ENCODE measurements at regions not wholly inside any gene's neighbourhood (a gene's known extent, or its start where the extent isn't known, plus 50 kb on each side); places are given as distances from the start of the nearest gene placed in this dataset.

DNA sequence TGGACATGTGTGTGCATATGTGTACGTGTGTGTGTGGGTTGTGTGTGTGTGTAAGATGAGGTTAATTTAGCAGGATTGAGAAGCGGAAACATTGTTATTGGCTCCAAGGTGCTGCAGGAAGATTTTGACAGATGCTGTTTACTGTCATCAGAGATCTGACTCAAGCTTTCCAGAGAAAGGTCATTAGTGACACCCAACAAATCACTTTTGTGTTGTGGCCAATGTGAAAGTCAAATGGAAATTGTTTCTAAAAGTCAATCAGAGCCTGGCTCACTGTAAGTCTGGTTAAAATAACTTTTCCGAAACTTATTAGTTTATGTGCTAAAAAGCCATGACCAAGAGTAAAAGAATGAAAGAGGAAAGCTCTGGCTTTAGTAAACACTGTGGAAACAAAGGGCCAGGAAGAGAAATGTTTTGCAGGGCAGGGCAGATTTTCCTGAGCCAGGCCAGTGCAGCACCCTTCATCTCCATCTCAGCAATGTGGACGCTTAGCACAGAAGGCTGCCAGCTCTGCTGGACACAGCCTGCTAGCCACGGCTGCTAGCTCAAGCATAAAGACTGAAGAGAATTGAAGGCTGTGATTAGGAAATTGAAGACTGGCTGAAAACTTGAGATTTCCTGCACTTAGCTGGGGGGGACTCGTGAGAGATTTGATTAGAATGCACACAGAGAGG, 235.8 kb downstream of the NEDD1 start:
- DNase-seq (ENCODE audit: low read depth): no peak
- in situ Hi-C loops (cut with HindIII; ENCODE audit: low sequenced_read_pairs): no loop called here
- TF ChIP-seq, protein P1, sequence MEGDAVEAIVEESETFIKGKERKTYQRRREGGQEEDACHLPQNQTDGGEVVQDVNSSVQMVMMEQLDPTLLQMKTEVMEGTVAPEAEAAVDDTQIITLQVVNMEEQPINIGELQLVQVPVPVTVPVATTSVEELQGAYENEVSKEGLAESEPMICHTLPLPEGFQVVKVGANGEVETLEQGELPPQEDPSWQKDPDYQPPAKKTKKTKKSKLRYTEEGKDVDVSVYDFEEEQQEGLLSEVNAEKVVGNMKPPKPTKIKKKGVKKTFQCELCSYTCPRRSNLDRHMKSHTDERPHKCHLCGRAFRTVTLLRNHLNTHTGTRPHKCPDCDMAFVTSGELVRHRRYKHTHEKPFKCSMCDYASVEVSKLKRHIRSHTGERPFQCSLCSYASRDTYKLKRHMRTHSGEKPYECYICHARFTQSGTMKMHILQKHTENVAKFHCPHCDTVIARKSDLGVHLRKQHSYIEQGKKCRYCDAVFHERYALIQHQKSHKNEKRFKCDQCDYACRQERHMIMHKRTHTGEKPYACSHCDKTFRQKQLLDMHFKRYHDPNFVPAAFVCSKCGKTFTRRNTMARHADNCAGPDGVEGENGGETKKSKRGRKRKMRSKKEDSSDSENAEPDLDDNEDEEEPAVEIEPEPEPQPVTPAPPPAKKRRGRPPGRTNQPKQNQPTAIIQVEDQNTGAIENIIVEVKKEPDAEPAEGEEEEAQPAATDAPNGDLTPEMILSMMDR (IDR thresholded peaks at IDR 0.05; ENCODE audit: low read depth, low read length, missing control alignments): no peak

DNA sequence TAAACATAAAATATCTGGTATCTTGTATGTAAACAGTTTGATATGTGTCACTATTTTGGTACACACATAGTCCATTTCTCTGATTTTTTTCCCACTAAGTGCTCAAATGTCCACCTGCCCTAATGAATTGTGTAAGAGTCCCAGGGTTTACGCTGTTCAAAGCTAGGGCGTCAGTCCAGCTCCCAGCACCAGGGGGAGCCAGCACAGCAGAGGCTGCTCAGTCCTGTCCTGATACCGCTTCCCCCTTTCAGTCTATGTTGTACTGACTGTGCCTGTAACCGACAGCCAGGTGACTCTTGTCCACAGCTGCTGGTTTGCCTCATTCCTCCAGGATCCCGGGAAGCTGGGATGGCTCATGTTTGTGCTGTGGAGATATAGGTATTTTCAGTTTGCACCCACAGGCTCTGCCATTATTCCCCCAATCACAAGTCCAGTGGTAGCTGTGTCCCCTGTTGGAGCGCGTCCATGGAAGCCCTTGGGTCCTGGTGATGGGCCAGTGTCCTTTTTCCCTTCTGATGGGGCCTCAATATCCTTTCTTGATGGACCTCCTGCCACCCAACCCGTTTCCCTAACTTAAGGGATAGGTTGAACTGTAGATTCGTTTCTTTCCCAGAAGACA, 242.0 kb downstream of the NEDD1 start:
- no peak overlapping the region for H3K4me3 ChIP-seq (ENCODE audit: low read depth, low read length)
- TF ChIP-seq, protein P1 (IDR thresholded peaks at IDR 0.05; ENCODE audit: low read depth, low read length, missing control alignments): peak; percentile 83
- in situ Hi-C loops (cut with HindIII; ENCODE audit: low sequenced_read_pairs): no loop called here
- no peak for DNase-seq (ENCODE audit: low read depth)

More for the DNA sequence above, 235.8 kb downstream of the NEDD1 start:
- H3K4me3 ChIP-seq (ENCODE audit: low read depth, low read length): no peak overlapping the region

DNA sequence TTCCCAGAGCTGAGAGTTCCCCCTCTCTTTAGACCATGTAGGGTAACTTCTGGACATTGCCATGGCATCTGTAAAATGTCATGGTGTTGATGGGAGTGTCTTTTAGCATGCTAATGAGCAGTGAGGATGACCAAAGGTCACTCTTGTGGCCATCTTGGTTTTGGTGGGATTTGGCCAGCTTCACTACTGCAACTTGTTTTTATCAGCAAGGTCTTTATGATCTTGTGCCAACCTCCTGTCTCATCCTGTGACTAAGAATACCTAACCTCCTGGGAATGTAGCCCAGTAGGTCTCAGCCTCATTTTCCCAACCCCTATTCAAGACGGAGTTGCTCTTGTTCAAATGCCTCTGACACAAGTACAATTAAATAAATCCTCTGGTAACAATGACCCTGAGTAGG, 244.4 kb downstream of the NEDD1 start:
- in situ Hi-C loops (cut with HindIII; ENCODE audit: low sequenced_read_pairs): no loop called here
- peak; percentile 97 for DNase-seq (ENCODE audit: low read depth)
- no peak overlapping the region for H3K4me3 ChIP-seq (ENCODE audit: low read depth, low read length)
- TF ChIP-seq, protein P1 (IDR thresholded peaks at IDR 0.05; ENCODE audit: low read depth, low read length, missing control alignments): no peak

DNA sequence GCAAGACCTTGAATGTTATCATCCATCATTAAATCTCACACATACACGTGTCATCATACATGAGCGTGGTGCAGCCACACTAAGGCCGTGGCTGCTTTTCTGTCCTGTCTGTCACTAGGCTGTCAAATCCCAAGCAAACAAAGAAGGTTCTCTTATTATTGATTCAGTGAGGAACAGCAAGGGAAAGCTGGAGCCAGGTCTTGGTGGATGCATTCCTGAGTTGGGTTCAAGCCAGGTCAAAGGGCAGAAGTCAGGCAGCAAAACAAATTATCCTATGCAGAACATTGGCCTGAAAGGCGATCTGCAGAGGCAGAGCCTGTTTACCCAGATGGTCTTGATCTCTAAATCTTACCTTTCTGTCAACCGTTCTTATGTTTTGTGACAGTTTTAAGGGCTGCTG, 252.3 kb downstream of the NEDD1 start:
- DNase-seq (ENCODE audit: low read depth): no peak
- in situ Hi-C loops (cut with HindIII; ENCODE audit: low sequenced_read_pairs): no loop called here
- no peak overlapping the region for H3K4me3 ChIP-seq (ENCODE audit: low read depth, low read length)
- TF ChIP-seq, protein P1 (IDR thresholded peaks at IDR 0.05; ENCODE audit: low read depth, low read length, missing control alignments): no peak

DNA sequence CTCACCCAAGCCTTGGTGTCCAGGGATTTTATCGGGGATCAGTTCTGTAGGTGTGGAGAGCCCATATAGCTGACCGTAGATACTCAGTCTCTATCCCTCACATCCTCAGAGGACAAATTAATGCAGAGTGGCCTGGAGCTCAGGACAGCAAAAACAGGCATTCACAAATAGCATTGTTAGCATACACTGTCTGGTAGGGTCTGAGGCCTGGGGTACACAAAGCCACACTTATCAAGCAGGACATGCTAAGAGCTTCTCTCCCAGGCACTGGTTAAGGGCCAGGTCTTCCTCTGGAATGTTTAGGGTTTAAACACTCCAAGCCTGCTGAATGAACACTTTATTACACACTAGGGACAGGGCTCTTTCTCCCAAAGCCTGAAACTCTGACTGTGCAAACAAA, 253.2 kb downstream of the NEDD1 start:
- TF ChIP-seq, protein P1 (IDR thresholded peaks at IDR 0.05; ENCODE audit: low read depth, low read length, missing control alignments): no peak
- in situ Hi-C loops (cut with HindIII; ENCODE audit: low sequenced_read_pairs): no loop called here
- DNase-seq (ENCODE audit: low read depth): no peak
- H3K4me3 ChIP-seq (ENCODE audit: low read depth, low read length): no peak overlapping the region

DNA sequence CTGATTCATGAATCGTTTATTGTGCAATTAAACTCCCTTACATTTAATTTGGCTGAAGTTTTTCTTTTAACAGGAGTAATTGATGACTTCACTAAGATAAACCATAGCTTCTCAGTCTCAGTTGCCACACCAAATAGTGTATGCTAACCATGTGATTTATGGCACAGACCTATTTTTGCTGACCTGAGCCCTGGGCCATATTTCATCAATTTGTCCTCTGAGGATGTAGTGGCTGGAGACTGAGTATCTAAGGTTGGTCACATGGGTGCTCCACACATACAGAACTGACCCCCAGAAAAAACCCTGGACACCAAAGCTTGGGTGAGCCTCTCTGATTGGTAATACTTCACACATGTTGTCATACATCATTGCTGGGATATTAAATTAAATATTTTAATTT, 255.1 kb downstream of the NEDD1 start:
- no peak for DNase-seq (ENCODE audit: low read depth)
- H3K4me3 ChIP-seq (ENCODE audit: low read depth, low read length): no peak overlapping the region
- TF ChIP-seq, protein P1 (IDR thresholded peaks at IDR 0.05; ENCODE audit: low read depth, low read length, missing control alignments): no peak
- in situ Hi-C loops (cut with HindIII; ENCODE audit: low sequenced_read_pairs): no loop called here

Data from astrocyte of the cerebellum (primary cell).